OCI-LY1 (cell line): ENCODE measurements at regions not wholly inside any gene's neighbourhood (a gene's known extent, or its start where the extent isn't known, plus 50 kb on each side); places are given as distances from the start of the nearest gene placed in this dataset.

Experiments
- H2AFZ ChIP-seq: fragments of 200-600 bp; sonication (generic), shearing (Covaris generic); 2 replicates; pipeline ENCODE4 v1.6.0; 2014; ENCODE audit warnings: antibody characterized with exemption, mild to moderate bottlenecking, low read length
- H3F3A ChIP-seq: fragments of 200-600 bp; sonication (generic), shearing (Covaris generic); 2 replicates; pipeline ENCODE4 v1.6.0; 2014; ENCODE audit warnings: mild to moderate bottlenecking, antibody characterized with exemption, low read length, moderate library complexity; ENCODE audit not compliant: insufficient read depth
- H3K27ac ChIP-seq: fragments of 200-600 bp; sonication (generic); 2 replicates; pipeline ENCODE4 v1.5.1; 2014; ENCODE audit warnings: low read length, mixed run types, mild to moderate bottlenecking, low read depth; ENCODE audit not compliant: poor library complexity, severe bottlenecking
- H3K27me3 ChIP-seq: fragments of 200-600 bp; sonication (generic); 2 replicates; pipeline ENCODE4 v1.6.0; 2014; ENCODE audit warnings: antibody characterized with exemption, mild to moderate bottlenecking, low read length, moderate library complexity; ENCODE audit not compliant: insufficient read depth
- H3K36me3 ChIP-seq: fragments of 200-600 bp; sonication (generic); 2 replicates; pipeline ENCODE4 v1.6.1; 2014; ENCODE audit warnings: mild to moderate bottlenecking, antibody characterized with exemption, low read length, moderate library complexity, mixed read lengths; ENCODE audit not compliant: insufficient read depth
- H3K4me1 ChIP-seq: fragments of 200-600 bp; sonication (generic); 2 replicates; pipeline ENCODE4 v1.5.1; 2014; ENCODE audit warnings: mild to moderate bottlenecking, low read length, moderate library complexity; ENCODE audit not compliant: insufficient read depth, severe bottlenecking
- H3K4me2 ChIP-seq: fragments of 200-600 bp; sonication (generic), shearing (Covaris generic); 2 replicates; pipeline ENCODE4 v1.6.1; 2014; ENCODE audit warnings: low read length
- H3K4me3 ChIP-seq: fragments of 200-600 bp; sonication (generic); 2 replicates; pipeline ENCODE4 v1.5.1; 2014; ENCODE audit warnings: low read length, low read depth, mild to moderate bottlenecking, mixed read lengths; ENCODE audit not compliant: poor library complexity, severe bottlenecking
- H3K79me2 ChIP-seq: fragments of 200-600 bp; shearing (Covaris generic); 2 replicates; pipeline ENCODE4 v1.6.1; 2016; ENCODE audit warnings: mixed run types, low read length, mixed read lengths; ENCODE audit not compliant: insufficient read depth
- H3K9ac ChIP-seq: fragments of 200-600 bp; sonication (generic), shearing (Covaris generic); 2 replicates; pipeline ENCODE4 v1.6.1; 2014; ENCODE audit warnings: mild to moderate bottlenecking, low read length, mixed read lengths
- H3K9me2 ChIP-seq: fragments of 200-600 bp; sonication (generic), shearing (Covaris generic); 2 replicates; pipeline ENCODE4 v1.6.1; 2014; ENCODE audit warnings: low read depth, mild to moderate bottlenecking, low read length, mixed read lengths
- H3K9me3 ChIP-seq: fragments of 200-600 bp; shearing (Covaris generic); 2 replicates; pipeline ENCODE4 v1.6.1; 2014; ENCODE audit warnings: low read length, mixed read lengths
- H4K20me1 ChIP-seq: fragments of 200-600 bp; sonication (generic), shearing (Covaris generic); 2 replicates; pipeline ENCODE4 v1.6.0; 2016; ENCODE audit warnings: mild to moderate bottlenecking, low read length; ENCODE audit not compliant: insufficient read depth
- EZH2 ChIP-seq: fragments of 200-600 bp; sonication (generic), shearing (Covaris generic); IDR thresholded peaks from 2 replicates; pipeline ENCODE4 v1.8.0; 2017; ENCODE audit warnings: borderline replicate concordance, mixed run types, mild to moderate bottlenecking, antibody characterized with exemption, low read length, moderate library complexity, mixed read lengths
- TF ChIP-seq, protein P1 (sequence below): fragments of 200-600 bp; sonication (generic), shearing (Covaris generic); IDR thresholded peaks from 2 replicates; pipeline ENCODE4 v1.5.1; 2017; ENCODE audit warnings: mild to moderate bottlenecking, antibody characterized with exemption, low read length, moderate library complexity, mixed read lengths

DNA sequence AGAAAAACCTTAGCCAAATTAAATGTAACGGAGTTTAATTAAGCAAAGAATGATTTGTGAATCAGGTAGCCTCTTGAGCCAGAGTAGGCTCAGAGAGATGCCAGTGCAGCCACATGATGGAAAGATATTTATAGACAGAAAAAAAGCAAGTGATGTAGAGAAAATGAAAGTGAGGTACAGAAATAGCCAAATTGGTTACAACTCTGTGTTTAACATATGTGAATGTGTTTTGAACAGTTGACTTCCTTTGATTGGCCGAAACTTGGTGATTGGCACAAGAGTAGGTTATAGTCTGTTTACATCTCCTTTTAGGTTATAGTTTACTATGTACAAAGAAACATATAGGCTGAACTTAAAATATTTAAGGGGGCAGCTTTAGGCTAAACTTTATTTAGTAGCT is 459.9 kb upstream of the BOD1L1 start:
- H3K4me3 ChIP-seq: no peak overlapping the region
- H3K27me3 ChIP-seq: no peaks in the 10 kb centered on the region
- no peak overlapping the region for H3K4me2 ChIP-seq
- no peaks in the 10 kb centered on the region for H4K20me1 ChIP-seq
- no peak for TF ChIP-seq EZH2
- TF ChIP-seq, protein P1, sequence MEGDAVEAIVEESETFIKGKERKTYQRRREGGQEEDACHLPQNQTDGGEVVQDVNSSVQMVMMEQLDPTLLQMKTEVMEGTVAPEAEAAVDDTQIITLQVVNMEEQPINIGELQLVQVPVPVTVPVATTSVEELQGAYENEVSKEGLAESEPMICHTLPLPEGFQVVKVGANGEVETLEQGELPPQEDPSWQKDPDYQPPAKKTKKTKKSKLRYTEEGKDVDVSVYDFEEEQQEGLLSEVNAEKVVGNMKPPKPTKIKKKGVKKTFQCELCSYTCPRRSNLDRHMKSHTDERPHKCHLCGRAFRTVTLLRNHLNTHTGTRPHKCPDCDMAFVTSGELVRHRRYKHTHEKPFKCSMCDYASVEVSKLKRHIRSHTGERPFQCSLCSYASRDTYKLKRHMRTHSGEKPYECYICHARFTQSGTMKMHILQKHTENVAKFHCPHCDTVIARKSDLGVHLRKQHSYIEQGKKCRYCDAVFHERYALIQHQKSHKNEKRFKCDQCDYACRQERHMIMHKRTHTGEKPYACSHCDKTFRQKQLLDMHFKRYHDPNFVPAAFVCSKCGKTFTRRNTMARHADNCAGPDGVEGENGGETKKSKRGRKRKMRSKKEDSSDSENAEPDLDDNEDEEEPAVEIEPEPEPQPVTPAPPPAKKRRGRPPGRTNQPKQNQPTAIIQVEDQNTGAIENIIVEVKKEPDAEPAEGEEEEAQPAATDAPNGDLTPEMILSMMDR: no peak
- H3K79me2 ChIP-seq: no peaks in the 10 kb centered on the region
- no peak overlapping the region for H3K27ac ChIP-seq
- H3F3A ChIP-seq: no peaks in the 10 kb centered on the region
- no peak overlapping the region for H2AFZ ChIP-seq
- no peak overlapping the region for H3K9ac ChIP-seq
- H3K4me1 ChIP-seq: no peaks in the 10 kb centered on the region
- H3K36me3 ChIP-seq: no peaks in the 10 kb centered on the region
- H3K9me3 ChIP-seq: no peaks in the 10 kb centered on the region
- no peaks in the 10 kb centered on the region for H3K9me2 ChIP-seq

DNA sequence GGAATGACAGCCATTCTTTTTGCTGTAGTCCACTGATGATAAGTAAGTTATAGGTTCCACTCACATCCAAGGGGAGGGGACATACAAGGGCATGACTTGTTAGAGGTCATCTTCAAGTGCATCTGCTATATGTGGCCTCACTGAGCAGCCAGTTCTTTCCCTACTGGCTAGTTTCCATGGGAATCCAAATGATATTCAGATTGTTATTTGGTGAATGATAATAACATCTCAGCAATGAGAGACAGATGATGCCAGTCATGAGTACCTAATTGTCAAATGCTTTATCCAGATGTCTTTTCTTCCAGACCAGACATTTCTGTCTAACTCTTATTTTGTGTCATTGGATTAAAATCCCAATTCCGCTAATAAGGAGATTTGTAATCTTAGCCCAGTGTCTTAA is 460.4 kb upstream of the BOD1L1 start:
- Histone ChIP-seq H3K9me3 (no peaks in the 10 kb centered on the region), H3K27ac (no peak overlapping the region), H3K36me3 (no peaks in the 10 kb centered on the region), H3K9ac (no peak overlapping the region), H2AFZ (no peak overlapping the region), H4K20me1 (no peaks in the 10 kb centered on the region), H3K4me3 (no peak overlapping the region), H3K27me3 (no peaks in the 10 kb centered on the region), H3K9me2 (no peaks in the 10 kb centered on the region), H3K4me2 (no peak overlapping the region), H3K4me1 (no peaks in the 10 kb centered on the region), H3F3A (no peaks in the 10 kb centered on the region), H3K79me2 (no peaks in the 10 kb centered on the region)
- TF ChIP-seq EZH2: no peak
- TF ChIP-seq, protein P1: no peak

DNA sequence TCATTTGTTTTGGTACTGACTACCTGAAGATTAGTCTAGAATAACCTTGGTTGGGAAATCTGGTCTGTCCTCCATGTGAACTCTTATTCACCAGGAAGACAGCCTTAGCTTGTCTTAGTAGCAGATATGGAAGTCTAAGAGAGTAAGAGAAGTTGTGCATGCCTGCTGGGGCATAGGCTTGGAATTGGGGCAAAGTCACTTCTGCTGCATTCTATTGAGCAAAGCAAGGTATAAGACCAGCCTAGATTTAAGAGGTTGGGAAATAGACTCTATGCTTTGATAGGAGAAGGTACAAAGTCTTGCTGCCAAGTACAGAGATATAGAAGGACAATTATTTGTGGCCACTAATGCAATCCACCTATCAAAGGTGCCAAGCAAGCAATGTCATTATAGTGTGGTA is 464.0 kb upstream of the BOD1L1 start:
- no peak overlapping the region for H3K4me3 ChIP-seq
- H3K4me1 ChIP-seq: no peaks in the 10 kb centered on the region
- no peaks in the 10 kb centered on the region for H3K9me3 ChIP-seq
- H3K79me2 ChIP-seq: no peaks in the 10 kb centered on the region
- H3K9me2 ChIP-seq: no peaks in the 10 kb centered on the region
- no peak overlapping the region for H3K9ac ChIP-seq
- H2AFZ ChIP-seq: no peak overlapping the region
- H4K20me1 ChIP-seq: no peaks in the 10 kb centered on the region
- no peaks in the 10 kb centered on the region for H3K36me3 ChIP-seq
- no peak overlapping the region for H3K4me2 ChIP-seq
- TF ChIP-seq EZH2: no peak
- TF ChIP-seq, protein P1: no peak
- H3K27me3 ChIP-seq: no peaks in the 10 kb centered on the region
- no peaks in the 10 kb centered on the region for H3F3A ChIP-seq
- H3K27ac ChIP-seq: no peak overlapping the region
